ENCODE measurements at regions not wholly inside any gene's neighbourhood (a gene's known extent, or its start where the extent isn't known, plus 50 kb on each side); places are given as distances from the start of the nearest gene placed in this dataset.
A peak's percentile ranks its signal among the peaks of the same experiment; 100 is the strongest.

DNA sequence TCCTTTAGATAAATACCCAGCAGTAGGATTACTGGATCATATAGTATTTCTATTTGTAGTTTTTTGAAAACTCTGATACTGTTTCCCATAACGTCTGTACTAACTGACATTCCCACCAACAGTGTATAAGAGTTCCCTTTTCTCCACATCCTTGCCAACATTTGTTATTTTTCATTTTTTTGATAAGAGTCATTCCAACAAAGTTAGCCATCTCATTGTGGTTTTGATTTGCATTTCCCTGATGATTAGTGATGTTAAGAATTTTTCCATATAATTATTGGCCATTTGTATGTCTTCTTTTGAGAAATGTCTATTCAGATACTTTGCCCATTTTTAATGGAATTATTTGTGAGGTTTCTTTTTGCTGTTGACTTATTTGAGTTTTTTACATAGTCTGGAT lies 486.0 kb downstream of the FLRT2 start:
- DNase-seq = no peak

DNA sequence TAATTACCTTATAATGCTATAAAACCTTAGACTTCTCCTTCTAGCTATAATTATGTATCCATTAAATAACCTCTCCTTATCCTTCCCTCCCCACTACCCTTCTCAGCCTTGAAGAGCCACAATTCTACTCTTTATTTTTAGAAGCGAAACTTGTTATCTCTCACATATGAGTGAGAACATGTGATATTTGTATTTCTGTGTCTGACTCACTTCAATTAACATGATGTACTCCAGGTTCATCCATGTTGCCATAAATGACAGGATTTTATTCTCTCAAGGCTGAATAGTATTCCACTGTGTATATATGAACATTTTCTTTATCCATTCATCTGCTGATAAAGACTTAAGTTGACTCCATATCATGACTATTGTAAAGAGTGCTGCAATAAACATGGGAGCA lies 485.6 kb downstream of the FLRT2 start:
- DNase-seq = no peak

GRCh38 chr14:86013641-86014040 lies 483.7 kb downstream of the FLRT2 start:
- DNase-seq = no peak

DNA sequence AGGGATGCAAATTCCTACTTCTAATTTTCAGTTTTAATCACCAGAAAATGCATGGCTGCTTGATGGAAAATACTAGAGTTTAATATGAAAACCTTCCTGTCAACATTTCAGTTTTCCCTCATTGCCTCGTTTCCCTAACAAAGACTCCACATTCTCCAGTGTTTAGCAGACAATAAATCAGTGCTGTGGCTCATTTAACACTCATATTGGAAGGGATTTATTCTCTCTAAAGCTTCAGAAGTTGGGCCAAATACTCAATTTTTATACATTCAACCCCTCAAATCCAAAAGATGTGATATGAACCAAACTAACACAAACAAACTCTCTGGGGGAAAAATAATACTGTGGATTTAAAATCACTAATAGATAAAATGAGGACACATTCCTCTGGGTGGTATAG lies 482.5 kb downstream of the FLRT2 start:
- no peak for DNase-seq

GRCh38 chr14:86003998-86004397 lies 474.1 kb downstream of the FLRT2 start:
- DNase-seq = no peak

DNA sequence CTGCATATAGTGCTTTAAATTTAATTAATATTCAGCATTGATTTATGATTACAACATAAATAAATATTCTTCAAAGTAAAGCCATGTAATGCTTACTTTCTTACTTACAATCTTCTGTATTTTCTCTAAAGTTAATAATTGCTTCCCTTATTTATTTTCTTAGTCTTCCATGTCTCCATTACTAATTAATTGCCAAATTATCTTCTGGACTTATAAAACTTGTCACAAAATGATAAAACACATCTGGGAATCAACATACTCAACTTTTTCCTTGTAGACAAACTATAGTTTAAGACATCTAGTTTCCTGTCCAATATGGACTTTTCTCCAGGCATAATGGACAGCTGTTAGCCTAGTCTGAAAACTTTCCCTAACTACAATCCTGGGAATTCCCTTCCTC lies 466.6 kb downstream of the FLRT2 start:
- DNase-seq = no peak

GRCh38 chr14:85991156-85991555 lies 461.2 kb downstream of the FLRT2 start:
- no peak for DNase-seq

DNA sequence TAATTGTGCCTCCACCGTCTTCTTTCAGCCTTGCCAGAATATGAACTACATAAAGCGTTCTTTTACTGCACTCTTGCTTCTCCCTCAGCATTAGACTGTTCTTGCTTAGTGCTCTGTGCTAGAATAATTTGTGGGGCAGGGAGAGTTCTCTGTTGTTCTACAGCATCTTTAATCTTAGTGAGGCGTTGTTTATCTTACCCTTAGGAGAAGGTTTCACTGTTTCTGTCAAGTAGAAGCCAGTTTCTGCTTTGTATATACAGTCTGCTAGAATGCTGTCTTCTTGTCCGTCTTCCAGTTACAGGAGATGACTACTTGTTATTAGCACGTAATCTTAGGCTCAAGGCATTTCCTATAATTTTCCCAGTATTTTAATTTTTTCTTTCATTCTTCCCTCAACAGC lies 458.0 kb downstream of the FLRT2 start:
- no peak for DNase-seq

DNA sequence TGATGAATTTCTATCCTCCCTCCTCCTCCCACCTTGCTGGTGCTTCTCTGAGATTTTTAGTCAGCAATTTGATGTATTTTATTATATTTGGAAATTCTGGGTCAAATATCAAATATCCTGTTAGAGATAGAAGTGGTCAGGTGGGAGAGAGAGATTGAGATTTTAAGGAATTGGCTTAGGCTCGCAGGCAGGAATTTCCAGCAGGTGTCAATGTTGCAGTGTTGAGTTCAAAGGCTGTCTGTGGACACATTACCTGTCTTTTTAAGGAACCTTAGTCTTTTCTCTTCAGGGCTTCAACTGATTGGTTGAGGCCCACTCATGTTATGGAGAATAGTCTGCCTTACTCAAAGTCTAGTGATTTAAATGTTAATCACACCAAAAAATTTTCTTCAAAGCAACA lies 457.3 kb downstream of the FLRT2 start:
- DNase-seq = no peak

DNA sequence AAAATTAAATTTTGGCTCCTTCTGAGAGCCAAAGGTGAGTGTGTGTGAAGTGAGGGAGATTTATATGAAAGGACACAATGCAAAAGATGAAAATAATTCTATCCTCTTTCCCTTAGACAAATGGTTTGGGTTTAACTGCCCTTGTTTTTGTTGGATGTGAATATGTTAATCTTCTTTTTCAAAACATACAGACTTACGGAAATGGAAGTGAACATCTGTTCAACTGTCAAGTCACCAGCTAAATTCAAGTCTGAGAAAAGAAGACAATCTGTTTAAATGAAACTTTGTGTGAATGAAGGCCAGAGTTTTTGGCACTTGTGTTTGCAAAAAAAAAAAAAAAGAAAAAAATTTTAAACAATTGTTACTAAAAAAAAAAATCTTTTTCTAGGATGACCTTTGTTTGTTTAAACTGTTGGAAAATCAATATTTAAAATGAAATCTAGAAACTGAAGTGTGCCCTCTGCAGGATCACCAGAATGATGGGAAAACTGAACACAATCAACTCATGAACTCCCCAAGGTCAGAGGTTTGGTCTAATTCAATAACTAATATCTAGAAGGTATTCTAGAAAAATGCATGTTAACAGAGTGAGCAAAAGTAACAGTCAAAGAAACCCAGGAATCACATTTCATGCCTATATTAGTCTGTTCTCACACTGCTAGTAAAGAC lies 448.8 kb downstream of the FLRT2 start:
- no peak for DNase-seq

GRCh38 chr14:85974602-85975001 lies 444.7 kb downstream of the FLRT2 start:
- no peak for DNase-seq

DNA sequence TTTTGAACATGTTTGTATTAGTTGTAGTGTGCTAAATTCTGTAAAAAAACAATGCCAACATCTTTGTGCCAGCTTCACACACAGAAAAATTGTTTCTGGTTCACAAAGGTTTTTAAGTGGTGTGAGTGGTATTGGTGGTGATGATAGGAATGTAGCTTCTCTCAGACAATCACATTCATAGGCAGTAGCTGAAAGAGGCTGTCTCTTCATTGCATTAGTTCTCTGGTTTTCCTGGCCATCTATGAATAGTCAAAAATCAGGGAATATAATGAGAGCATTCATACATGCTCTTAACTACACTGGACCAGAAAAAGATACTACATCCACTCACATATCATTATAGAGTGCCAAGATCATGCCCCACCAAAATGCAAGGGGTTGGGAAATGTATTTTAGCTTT lies 433.5 kb downstream of the FLRT2 start:
- no peak for DNase-seq

- DNase-seq = no peak
Observed at GRCh38 chr14:85960756-85961155, 430.8 kb downstream of the FLRT2 start.

DNA sequence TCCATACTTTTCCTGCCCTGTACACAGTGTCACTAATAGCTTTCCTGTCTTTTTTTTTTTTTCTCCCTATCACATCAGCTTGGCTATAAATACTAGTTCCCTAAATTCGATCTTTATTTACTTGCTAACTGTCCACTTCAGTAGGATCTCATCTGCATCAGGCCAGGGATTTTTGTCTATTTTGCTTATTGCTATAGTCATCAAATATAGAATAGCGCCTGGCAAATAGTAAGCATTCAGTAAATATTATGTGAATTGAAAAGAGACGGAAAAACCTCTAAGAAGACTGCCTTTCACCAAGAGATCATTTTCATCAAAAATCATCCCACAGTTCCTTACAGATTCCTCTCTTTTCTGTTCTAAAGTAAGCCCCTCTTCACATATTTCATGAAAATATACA lies 429.1 kb downstream of the FLRT2 start:
- no peak for DNase-seq

GRCh38 chr14:85958069-85958468 lies 428.1 kb downstream of the FLRT2 start:
- no peak for DNase-seq

DNA sequence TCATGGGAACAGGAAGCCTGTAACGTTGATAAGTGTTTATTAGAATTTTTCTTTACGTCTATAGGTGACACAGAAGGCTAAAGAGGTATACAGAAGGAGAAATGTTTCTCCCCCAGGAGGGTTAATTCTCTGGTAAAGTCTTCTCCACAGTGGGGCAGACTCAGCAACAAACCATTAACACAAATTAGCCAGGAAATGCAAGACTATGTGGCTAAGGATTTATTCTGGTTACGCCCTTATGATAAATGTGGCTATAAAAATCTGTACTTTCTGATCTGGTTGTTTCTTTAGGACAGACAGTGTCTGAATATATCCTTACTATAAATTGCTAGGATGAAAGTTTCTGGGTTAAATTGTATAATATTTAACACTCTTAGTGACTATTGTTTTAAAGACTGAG lies 423.3 kb downstream of the FLRT2 start:
- no peak for DNase-seq

DNA sequence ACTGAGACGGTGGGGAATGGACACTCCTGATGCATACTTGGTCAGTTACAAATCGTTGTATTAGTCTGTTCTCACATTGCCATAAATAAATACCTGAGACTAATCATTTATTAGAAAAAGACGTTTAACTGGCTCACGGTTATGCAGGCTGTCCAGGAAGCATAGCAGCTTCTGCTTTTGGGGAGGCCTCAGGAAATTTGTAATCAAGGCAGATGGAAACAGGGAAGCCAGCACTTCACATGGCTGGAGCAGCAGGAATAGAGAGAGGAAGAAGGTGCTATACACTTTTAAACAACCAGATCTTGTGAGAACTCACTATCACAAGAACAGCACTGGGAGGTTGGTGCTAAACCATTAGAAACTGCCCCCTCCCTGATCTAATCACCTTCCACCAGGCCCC lies 418.2 kb downstream of the FLRT2 start:
- DNase-seq = no peak

DNA sequence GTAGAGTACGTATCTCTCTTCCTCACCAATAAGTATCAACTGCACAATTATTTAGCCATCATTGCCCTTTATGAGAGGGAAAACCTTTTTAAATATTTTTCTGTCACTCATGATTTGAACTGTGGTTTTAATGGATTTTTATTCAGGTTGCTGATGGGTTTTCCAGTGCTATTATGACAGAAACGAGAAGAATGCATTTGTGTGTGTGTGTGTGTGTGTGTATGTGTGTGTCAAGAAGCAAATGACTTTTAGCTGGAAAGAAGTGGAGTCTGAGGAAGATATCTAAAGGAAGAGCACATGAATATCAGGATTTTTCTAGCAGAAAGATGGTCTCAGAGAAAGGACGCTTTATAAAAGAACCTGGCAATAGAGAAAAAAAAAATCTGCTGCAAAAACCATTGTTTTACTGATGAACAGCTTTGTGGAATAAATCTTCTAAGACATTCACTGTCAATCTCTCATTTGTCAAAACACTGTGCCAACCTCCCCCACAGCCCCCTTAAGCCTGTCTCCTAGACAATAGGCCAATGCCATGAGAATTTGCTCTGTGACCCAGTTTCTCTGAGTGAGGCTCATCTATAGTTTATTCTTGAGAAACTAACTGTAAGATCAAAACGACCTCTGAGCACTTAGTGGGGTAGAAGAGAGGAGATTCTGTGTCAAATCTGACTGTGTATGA lies 417.7 kb downstream of the FLRT2 start:
- DNase-seq = no peak

DNA sequence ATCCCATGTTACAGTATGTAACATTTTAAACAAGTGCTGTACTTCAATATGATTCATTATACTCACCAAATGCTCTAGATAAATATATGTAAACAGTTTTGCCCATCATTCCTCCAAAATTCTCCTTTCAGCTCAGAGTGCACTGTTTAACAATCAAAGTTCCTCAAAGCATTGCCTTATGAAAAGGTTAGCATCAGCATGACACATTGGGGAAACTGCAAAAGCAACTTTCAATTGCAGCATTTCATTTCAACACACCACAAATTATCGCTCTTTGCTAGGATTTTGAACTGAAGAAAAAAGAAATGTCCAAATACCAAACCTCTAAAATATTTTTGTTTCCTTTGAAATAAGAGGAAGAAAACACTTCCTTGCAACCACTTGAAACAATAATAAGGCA lies 413.2 kb downstream of the FLRT2 start:
- no peak for DNase-seq

- DNase-seq = no peak
Observed at GRCh38 chr14:85934886-85935254, 404.9 kb downstream of the FLRT2 start.

GRCh38 chr14:85934123-85934885 lies 404.4 kb downstream of the FLRT2 start:
- DNase-seq = peak; percentile 43

GRCh38 chr14:85921241-85921640 lies 391.3 kb downstream of the FLRT2 start:
- DNase-seq = no peak

- no peak for DNase-seq
Observed at GRCh38 chr14:85917716-85918115, 387.8 kb downstream of the FLRT2 start.

DNA sequence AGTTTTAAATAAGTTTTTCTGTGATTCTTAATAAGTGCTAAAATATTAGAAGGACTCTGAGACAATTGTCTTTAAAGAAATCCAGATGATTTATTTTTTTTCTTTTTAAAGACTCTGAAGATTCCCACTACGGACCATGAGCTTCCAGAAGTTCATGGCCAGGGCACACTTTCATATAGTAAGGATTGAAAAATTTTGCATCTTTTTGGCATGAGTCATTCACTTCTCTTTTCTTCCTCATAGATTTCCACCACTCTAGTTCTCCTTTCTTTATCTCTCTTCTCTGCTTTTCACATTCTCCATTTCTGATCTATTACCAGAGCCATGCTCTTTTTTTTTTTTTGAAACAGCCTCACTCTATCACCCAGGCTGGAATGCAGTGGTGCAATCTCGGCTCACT lies 385.8 kb downstream of the FLRT2 start:
- no peak for DNase-seq

All from activated naive CD4-positive, alpha-beta T cell treated with anti-CD3 and anti-CD28 coated beads, Interleukin-2, amount 50 U/mL, for 16 hours (primary cell).